HG02981 (cell line): ENCODE measurements at regions not wholly inside any gene's neighbourhood (a gene's known extent, or its start where the extent isn't known, plus 50 kb on each side); places are given as distances from the start of the nearest gene placed in this dataset.
"Not testable (repeated sequence)": the region's sequence is repeated elsewhere in the genome, so short reads cannot be mapped to it uniquely, and the experiment has no call there.

Experiments used
- ATAC-seq: cut with Tn5 transposase; IDR thresholded peaks from one replicate; pipeline ENCODE4 v1.9.1; 2021; ENCODE audit warnings: mild to moderate bottlenecking, moderate library complexity; ENCODE audit not compliant: unreplicated experiment

DNA sequence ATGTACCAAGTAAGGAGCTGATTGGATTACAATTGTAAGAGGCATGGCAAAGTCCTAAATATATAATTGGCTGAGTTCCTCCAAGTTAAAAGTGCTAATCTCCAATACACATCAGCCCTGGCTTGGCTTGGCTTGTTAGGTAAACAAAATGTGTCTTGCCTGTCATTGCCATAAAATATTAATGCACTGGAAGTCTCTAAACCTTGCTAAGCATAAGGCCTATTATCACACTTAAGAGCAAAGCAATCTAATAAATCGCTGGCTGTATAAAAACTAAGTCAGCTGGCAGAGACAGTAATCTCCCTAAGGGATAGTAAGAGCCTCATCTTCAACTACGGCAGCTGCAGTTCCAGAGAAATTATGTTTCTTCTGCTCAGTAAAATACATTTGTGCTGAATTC lies 418.6 kb upstream of the GRAMD2B start:
- ATAC-seq = no peak

DNA sequence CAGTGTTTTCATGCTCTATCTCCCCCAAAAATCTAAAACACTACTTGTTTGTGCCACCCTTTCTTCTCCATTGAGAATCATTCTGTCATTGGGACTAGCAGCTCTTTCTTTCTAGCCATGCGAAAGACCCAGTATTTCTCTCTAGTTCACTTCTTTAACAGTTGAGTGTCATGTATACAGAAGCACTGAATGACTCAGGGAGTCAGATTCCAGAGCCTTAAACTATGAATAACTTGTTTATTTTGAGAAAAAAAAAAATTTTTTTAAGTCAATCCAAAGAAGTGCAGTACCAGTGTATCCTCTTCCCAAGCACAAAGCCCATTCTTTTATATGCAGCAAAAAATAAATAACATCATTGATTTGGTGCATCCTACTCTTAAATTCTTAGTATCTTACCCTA lies 415.4 kb upstream of the GRAMD2B start:
- no peak for ATAC-seq

DNA sequence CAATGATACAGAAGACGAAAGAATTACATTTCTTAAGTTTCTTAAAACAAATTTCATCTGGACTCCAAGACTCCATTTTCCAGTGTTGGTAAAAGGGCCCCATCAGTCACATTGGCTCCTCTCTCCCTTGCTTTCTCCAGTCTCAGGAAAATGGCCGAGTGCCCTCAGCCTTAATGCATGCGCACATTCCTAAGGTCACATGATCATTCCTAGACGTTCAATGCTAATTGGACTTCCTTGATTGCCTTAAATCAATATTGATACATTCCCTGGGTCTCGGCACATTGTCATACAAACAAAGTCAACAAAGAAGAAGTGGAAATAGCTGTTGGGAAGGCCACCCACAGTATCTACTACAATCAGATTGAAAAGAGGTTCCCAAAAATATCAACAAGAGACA lies 413.6 kb upstream of the GRAMD2B start:
- ATAC-seq = no peak

DNA sequence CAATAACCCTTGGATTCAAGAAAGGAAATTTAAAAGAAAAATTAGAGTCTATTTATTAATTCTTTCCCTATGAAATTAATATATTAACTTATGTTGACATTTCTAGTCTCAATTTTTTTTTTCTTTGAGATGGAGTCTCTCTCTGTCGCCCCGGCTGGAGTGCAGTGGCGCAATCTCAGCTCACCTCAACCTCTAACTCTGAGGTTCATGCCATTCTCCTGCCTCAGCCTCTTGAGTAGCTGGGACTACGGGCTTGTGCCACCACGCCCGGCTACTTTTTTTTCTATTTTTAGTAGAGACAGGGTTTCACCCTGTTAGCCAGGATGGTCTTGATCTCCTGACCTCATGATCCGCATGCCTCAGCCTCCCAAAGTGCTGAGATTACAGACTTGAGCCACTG lies 411.7 kb upstream of the GRAMD2B start:
- not testable (repeated sequence) for ATAC-seq

GRCh38 chr5:126014676-126015075 lies 408.5 kb upstream of the GRAMD2B start:
- no peak for ATAC-seq

GRCh38 chr5:126015235-126016181 lies 407.7 kb upstream of the GRAMD2B start:
- no peak for ATAC-seq

DNA sequence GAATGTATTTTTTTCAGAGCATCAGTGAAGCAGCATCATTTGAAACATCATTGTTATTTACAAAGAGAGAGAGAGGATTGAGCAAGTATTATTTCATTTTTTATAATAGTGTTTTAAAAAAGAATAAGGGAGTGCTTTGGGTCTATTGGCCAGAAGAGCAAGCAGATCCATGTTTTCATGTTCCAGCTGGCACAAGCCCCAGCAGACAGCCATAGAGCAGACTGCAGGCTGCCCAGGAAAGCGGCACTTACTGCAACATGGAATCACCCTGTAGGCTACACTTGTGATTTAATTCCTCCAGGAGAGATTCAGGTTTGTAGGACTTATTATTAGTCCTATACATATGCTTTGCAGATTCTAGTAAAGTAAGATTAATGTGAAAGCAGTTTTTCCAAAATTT lies 407.0 kb upstream of the GRAMD2B start:
- no peak for ATAC-seq

DNA sequence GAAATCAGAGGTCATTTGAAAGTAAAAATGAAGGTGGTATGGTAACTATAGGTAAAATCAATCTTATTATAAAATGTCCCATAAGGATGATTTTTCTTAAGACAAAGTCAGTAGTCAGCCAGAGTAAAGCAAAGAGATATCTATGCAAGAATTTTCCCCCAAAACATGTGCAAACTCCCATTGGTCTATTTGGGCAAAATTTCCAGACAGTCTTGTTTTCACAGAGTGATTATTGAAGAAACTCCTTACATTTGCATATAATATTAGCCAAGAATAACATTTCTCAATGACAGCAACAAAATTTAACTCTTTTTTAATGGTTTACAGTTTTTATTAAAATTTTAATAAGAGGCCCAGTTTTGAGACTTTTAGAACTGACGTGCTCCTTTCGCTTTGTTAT lies 406.1 kb upstream of the GRAMD2B start:
- no peak for ATAC-seq

- ATAC-seq = no peak
These were observed 402.4 kb upstream of the GRAMD2B start for GRCh38 chr5:126020770-126021169.

DNA sequence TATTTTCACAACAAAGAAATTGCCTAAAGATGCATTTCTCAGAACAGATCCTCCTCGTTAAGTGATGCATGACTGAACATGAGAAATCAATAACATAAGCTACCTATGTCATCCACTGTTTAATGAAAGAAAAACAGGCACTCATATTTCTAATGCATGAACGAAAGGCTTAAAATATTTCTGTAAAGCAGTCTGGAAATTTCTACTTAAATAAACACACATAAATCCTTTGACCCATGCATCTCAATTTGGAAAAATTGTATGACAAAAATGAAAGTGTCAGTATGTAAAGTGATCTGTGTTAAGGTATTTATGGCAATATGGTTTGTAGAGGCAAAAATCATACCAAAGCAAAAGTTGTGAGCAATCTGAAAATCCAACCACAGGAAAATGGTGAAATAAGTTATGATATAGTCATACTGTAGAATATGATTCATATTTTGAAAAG lies 399.2 kb upstream of the GRAMD2B start:
- no peak for ATAC-seq

GRCh38 chr5:126027149-126027548 lies 396.1 kb upstream of the GRAMD2B start:
- ATAC-seq = no peak

DNA sequence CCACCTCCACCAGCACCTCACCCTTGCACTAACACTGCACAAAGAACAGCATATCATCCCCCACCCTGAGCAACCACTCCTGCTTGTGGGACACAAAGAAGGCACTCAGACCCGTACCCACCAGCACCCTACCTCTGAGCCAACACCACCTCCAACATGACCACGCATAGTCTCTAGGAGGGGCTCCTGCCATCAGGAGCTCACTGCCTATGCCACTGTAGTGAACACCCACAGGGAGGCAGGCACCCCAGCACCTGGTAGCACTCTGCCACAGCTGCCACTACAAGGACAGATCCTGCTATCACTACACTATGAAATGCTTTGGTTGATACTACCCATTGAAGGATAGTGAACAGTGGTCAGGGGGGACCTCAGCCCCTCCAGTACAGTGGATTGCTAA lies 395.6 kb upstream of the GRAMD2B start:
- no peak for ATAC-seq

- no peak for ATAC-seq
These were observed 394.9 kb upstream of the GRAMD2B start for GRCh38 chr5:126028336-126028735.

DNA sequence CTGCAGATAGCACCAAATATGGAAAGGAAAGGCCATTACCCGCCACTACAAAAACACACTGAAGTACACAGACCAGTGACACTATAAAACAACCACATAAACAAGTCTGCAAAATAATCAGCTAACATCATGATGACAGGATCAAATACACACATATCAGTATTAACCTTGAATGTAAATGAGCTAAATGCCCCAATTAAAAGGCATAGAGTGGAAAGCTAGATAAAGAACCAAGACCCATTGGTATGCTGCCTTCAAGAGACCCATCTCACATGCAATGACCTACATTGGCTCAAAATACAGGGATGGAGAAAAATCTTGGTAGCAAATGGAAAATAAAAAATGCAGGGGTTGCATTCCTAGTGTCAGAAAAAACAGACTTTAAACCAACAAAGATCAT lies 393.9 kb upstream of the GRAMD2B start:
- not testable (repeated sequence) for ATAC-seq

DNA sequence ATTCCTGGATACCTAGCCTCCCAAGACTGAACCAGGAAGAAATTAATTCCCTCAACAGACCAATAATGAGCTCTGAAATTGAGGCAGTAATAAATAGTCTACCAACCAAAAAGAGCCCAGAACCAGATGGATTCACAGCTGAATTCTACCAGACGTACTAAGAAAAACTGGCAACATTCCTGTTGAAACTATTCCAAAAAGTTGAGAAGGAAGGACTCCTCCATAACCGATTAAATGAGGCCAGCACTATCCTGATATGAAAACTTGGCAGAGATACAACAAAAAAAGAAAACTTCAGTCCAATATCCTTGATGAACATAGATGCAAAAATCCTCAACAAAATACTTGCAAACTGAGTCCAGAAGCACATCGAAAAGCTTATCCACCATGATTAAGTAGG lies 392.5 kb upstream of the GRAMD2B start:
- no peak for ATAC-seq

DNA sequence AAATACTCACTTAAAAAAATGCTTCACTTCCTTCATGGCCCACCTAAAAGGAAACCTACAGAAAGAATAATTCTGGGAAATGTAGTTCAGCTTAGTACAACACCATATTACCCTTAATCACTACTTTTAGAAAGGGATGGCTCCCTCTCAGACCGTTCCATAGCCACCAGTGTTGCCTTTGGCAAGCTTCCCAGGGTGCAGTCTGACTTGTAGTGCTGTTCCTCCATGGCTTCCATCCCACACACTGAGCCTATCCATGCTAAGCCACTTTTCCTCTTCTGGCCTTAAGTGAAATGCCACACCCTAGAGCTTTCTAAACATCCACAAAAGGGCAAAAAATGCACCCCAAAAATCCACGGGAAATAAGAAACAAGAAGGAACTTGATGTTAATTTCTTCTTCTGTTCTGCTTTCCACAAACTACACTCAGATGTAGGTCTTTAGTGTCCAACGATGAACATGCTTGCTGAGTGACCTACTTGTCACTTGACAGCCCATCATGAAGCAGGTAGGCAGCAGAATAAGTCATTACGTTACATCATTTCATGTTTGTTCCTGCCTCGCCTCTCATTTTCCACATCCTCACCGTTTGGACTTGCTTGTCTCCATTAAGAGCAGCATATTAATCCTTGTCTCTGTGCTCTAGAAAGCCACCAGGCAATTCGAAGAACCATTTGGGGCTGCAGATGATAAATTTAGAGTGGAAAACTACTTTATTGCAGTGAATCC lies 391.1 kb upstream of the GRAMD2B start:
- no peak for ATAC-seq

DNA sequence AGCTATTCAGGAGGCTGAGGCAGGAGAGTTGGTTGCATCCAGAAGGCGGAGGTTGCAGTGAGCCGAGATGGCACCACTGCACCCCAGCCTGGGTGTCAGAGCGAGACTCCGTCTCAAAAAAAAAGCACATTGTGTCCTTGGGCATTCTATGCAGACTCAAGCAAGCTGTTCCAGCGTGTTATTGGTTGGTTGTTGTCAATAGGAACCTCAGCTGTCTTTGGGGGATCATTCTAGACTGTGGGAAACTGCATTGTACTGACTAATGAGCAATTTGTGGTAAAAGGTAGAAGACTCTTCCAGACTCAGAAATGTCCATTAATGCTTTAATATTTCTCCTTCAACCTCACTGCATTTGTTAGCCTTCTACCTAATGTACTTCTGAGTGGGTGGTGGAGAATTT lies 379.5 kb upstream of the GRAMD2B start:
- ATAC-seq = no peak

- ATAC-seq = no peak
These were observed 379.0 kb upstream of the GRAMD2B start for GRCh38 chr5:126044111-126044668.

GRCh38 chr5:126044931-126045565 lies 378.2 kb upstream of the GRAMD2B start:
- ATAC-seq = no peak

- no peak for ATAC-seq
These were observed 376.9 kb upstream of the GRAMD2B start for GRCh38 chr5:126046318-126046717.

GRCh38 chr5:126046846-126047571 lies 376.2 kb upstream of the GRAMD2B start:
- no peak for ATAC-seq
